GM23338 (cell line): ENCODE measurements at regions not wholly inside any gene's neighbourhood (a gene's known extent, or its start where the extent isn't known, plus 50 kb on each side); places are given as distances from the start of the nearest gene placed in this dataset.

Source experiments
- CREB1 ChIP-seq: fragments of 250-450 bp; sonication (Bioruptor Pico); IDR thresholded peaks from 2 replicates; pipeline ENCODE4 v1.5.0; 2020; ENCODE audit warnings: low read depth, mild to moderate bottlenecking, moderate library complexity
- ETS1 ChIP-seq: IDR thresholded peaks from 2 replicates; pipeline ENCODE4 v1.6.1; 2016; ENCODE audit warnings: antibody characterized with exemption
- EZH2 ChIP-seq: fragments of 200-600 bp; sonication (generic); IDR thresholded peaks from one replicate; pipeline ENCODE4 v1.8.0; 2017; ENCODE audit warnings: antibody characterized with exemption, mild to moderate bottlenecking, low read depth; ENCODE audit not compliant: unreplicated experiment
- JUNB ChIP-seq: IDR thresholded peaks from one replicate; pipeline ENCODE4 v1.6.1; 2016; ENCODE audit warnings: antibody characterized with exemption; ENCODE audit not compliant: unreplicated experiment
- POLR2AphosphoS5 ChIP-seq: IDR thresholded peaks from 2 replicates; pipeline ENCODE4 v1.6.1; 2016; ENCODE audit warnings: antibody characterized with exemption, low read depth
- REST ChIP-seq: IDR thresholded peaks from one replicate; pipeline ENCODE4 v1.6.1; 2018; ENCODE audit warnings: antibody characterized with exemption; ENCODE audit not compliant: unreplicated experiment
- ZNF331 ChIP-seq: fragments of 250-450 bp; sonication (Bioruptor Pico); IDR thresholded peaks from 2 replicates; pipeline ENCODE4 v1.5.0; 2020; ENCODE audit warnings: low read depth, mild to moderate bottlenecking, moderate library complexity
- TF ChIP-seq, protein P1 (sequence below), 2 experiments: fragments of 200-600 bp in 1 of 2; sonication (generic) in 1 of 2; conservative IDR thresholded peaks; 2 replicates each; pipeline versions ENCODE4 v1.5.1 to v1.6.1; 2016 to 2017; ENCODE audit warnings: antibody characterized with exemption in 2 of 2, low read depth in 2 of 2, mild to moderate bottlenecking in 2 of 2, moderate library complexity in 1 of 2

GRCh38 chr5:82910491-82910890 is 166.7 kb downstream of the TMEM167A start:
- TF ChIP-seq REST: no peak
- no peak for TF ChIP-seq ETS1
- TF ChIP-seq, protein P1, sequence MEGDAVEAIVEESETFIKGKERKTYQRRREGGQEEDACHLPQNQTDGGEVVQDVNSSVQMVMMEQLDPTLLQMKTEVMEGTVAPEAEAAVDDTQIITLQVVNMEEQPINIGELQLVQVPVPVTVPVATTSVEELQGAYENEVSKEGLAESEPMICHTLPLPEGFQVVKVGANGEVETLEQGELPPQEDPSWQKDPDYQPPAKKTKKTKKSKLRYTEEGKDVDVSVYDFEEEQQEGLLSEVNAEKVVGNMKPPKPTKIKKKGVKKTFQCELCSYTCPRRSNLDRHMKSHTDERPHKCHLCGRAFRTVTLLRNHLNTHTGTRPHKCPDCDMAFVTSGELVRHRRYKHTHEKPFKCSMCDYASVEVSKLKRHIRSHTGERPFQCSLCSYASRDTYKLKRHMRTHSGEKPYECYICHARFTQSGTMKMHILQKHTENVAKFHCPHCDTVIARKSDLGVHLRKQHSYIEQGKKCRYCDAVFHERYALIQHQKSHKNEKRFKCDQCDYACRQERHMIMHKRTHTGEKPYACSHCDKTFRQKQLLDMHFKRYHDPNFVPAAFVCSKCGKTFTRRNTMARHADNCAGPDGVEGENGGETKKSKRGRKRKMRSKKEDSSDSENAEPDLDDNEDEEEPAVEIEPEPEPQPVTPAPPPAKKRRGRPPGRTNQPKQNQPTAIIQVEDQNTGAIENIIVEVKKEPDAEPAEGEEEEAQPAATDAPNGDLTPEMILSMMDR (conservative IDR thresholded peaks at IDR 0.05; ENCODE audit: low read depth in 2 of 2): no peak
- no peak for TF ChIP-seq POLR2AphosphoS5
- no peak for TF ChIP-seq ZNF331 (CRISPR knock-in tag)
- TF ChIP-seq EZH2: no peak
- no peak for TF ChIP-seq CREB1 (CRISPR knock-in tag)
- TF ChIP-seq JUNB: no peak
